Breast epithelium (tissue), 4 donors: ENCODE measurements at regions not wholly inside any gene's neighbourhood (a gene's known extent, or its start where the extent isn't known, plus 50 kb on each side); places are given as distances from the start of the nearest gene placed in this dataset.

Experiments used
- DNase-seq, 2 donors: peaks; one replicate each; pipeline ENCODE4 v3.0.0-alpha.2; 2019; ENCODE audit warnings: low spot score in 2 of 2
- H3K27ac ChIP-seq, 2 donors: fragments of 200-600 bp; sonication (generic) in 1 of 2; one replicate each; pipeline ENCODE4 v1.5.1; 2016 to 2019; ENCODE audit warnings: mild to moderate bottlenecking in 1 of 2
- H3K27me3 ChIP-seq, 2 donors: fragments of 200-600 bp; sonication (generic) in 1 of 2; one replicate each; pipeline versions ENCODE4 v1.5.1 to v1.6.0; 2017 to 2019; ENCODE audit warnings: control low read depth in 1 of 2, mild to moderate bottlenecking in 1 of 2
- H3K36me3 ChIP-seq: fragments of 200-600 bp; one replicate; pipeline ENCODE4 v1.5.1; 2019
- H3K4me1 ChIP-seq, 2 donors: fragments of 200-600 bp; sonication (generic); one replicate each; pipeline ENCODE4 v1.5.1; 2016 to 2019; ENCODE audit warnings: control low read depth in 1 of 2
- H3K4me3 ChIP-seq, 3 donors: fragments of 200-600 bp; sonication (generic); 1 replicate in 2 of 3; 2 replicates in 1 of 3; pipeline ENCODE4 v1.5.1; 2016 to 2019; ENCODE audit warnings: mild to moderate bottlenecking in 3 of 3, moderate library complexity in 2 of 3
- H3K9me3 ChIP-seq, 2 donors: fragments of 200-600 bp; sonication (generic) in 1 of 2; one replicate each; pipeline ENCODE4 v1.5.1; 2016 to 2019; ENCODE audit warnings: control low read depth in 1 of 2
- CTCF ChIP-seq, 3 donors: fragments of 450-650 bp; IDR thresholded peaks; one replicate each; pipeline ENCODE4 v1.5.1; 2016 to 2017; ENCODE audit warnings: antibody characterized with exemption in 3 of 3, mild to moderate bottlenecking in 3 of 3, moderate library complexity in 3 of 3
- POLR2A ChIP-seq: fragments of 450-650 bp; IDR thresholded peaks from one replicate; pipeline ENCODE4 v1.6.1; 2016; ENCODE audit warnings: antibody characterized with exemption, mild to moderate bottlenecking, moderate library complexity
- POLR2AphosphoS5 ChIP-seq, 3 donors: sonication (generic); formaldehyde crosslinking; IDR thresholded peaks; one replicate each; pipeline ENCODE4 v1.6.1; 2017; ENCODE audit warnings: antibody characterized with exemption in 3 of 3
- intact Hi-C: fragments of 100-400 bp; cut with DNase I; formaldehyde crosslinking; loops from one replicate; pipeline ENCODE4 v1.15.1; 2023; ENCODE audit warnings: low total_unique reads

- Histone ChIP-seq H3K27me3 (no peaks in the 10 kb centered on the region), H3K4me1 (no peaks in the 10 kb centered on the region), H3K36me3 (no peaks in the 10 kb centered on the region), H3K9me3 (peaks cover 0 to 4% of the 10 kb centered on the region in 2 donors), H3K4me3 (no peak overlapping the region), H3K27ac (no peak overlapping the region)
- intact Hi-C loops: no loop called here
- TF ChIP-seq CTCF (IDR thresholded peaks at IDR 0.05): no peak
- no peak for TF ChIP-seq POLR2A
- no peak for TF ChIP-seq POLR2AphosphoS5 (IDR thresholded peaks at IDR 0.05)
- no peak for DNase-seq
Measured at GRCh38 chr7:80287400-80288174, 153.0 kb downstream of the GNAI1 start.

- no peaks in the 10 kb centered on the region for H3K4me1 ChIP-seq
- H3K9me3 ChIP-seq: peaks cover 0 to 4% of the 10 kb centered on the region in 2 donors
- TF ChIP-seq POLR2A: no peak
- no peak for TF ChIP-seq POLR2AphosphoS5 (IDR thresholded peaks at IDR 0.05)
- TF ChIP-seq CTCF (IDR thresholded peaks at IDR 0.05): no peak
- intact Hi-C loops: no loop called here
- no peaks in the 10 kb centered on the region for H3K36me3 ChIP-seq
- no peak overlapping the region for H3K27ac ChIP-seq
- H3K27me3 ChIP-seq: no peaks in the 10 kb centered on the region
- H3K4me3 ChIP-seq: no peak overlapping the region
- no peak for DNase-seq
Measured at GRCh38 chr7:80286611-80287010, 152.0 kb downstream of the GNAI1 start.

GRCh38 chr7:80284855-80285254 is 150.2 kb downstream of the GNAI1 start:
- TF ChIP-seq POLR2A (no peak), CTCF (IDR thresholded peaks at IDR 0.05) (no peak), POLR2AphosphoS5 (IDR thresholded peaks at IDR 0.05) (no peak)
- Histone ChIP-seq H3K4me1 (no peaks in the 10 kb centered on the region), H3K9me3 (peaks cover 0 to 4% of the 10 kb centered on the region in 2 donors), H3K4me3 (no peak overlapping the region), H3K27ac (no peak overlapping the region), H3K36me3 (no peaks in the 10 kb centered on the region), H3K27me3 (no peaks in the 10 kb centered on the region)
- no peak for DNase-seq
- intact Hi-C loops: no loop called here

- Histone ChIP-seq H3K27me3 (no peaks in the 10 kb centered on the region), H3K36me3 (no peaks in the 10 kb centered on the region), H3K4me1 (no peaks in the 10 kb centered on the region), H3K4me3 (no peak overlapping the region), H3K27ac (no peak overlapping the region), H3K9me3 (no peaks in the 10 kb centered on the region)
- TF ChIP-seq POLR2AphosphoS5 (IDR thresholded peaks at IDR 0.05): no peak
- TF ChIP-seq CTCF (IDR thresholded peaks at IDR 0.05): no peak
- TF ChIP-seq POLR2A: no peak
- intact Hi-C loops: no loop called here
- no peak for DNase-seq
Measured at GRCh38 chr7:80279760-80280159, 145.1 kb downstream of the GNAI1 start.

GRCh38 chr7:80278737-80279136 is 144.1 kb downstream of the GNAI1 start:
- no peak overlapping the region for H3K27ac ChIP-seq
- H3K27me3 ChIP-seq: no peaks in the 10 kb centered on the region
- no peak for DNase-seq
- H3K4me3 ChIP-seq: no peak overlapping the region
- H3K9me3 ChIP-seq: no peaks in the 10 kb centered on the region
- intact Hi-C loops: no loop called here
- H3K4me1 ChIP-seq: no peaks in the 10 kb centered on the region
- H3K36me3 ChIP-seq: no peaks in the 10 kb centered on the region
- TF ChIP-seq POLR2AphosphoS5 (IDR thresholded peaks at IDR 0.05) (no peak), CTCF (IDR thresholded peaks at IDR 0.05) (no peak), POLR2A (no peak)
